Liver (tissue), 9 donors: ENCODE measurements at regions not wholly inside any gene's neighbourhood (a gene's known extent, or its start where the extent isn't known, plus 50 kb on each side); places are given as distances from the start of the nearest gene placed in this dataset. TPM values are rescaled to one million over a fixed set of nuclear protein-coding genes. Genes with fewer than 3 reads are reported as not detected.

Source experiments
- DNase-seq: peaks from one replicate; pipeline ENCODE4 v3.0.0-alpha.2; 2017; ENCODE audit warnings: low spot score
- H3K27ac ChIP-seq, 2 donors: one replicate each; pipeline ENCODE4 v1.7.0; 2013; ENCODE audit warnings: inconsistent platforms in 2 of 2, low read length in 2 of 2, control low read depth in 1 of 2, low read depth in 1 of 2, mild to moderate bottlenecking in 1 of 2
- H3K27me3 ChIP-seq, 4 donors: one replicate each; pipeline versions ENCODE4 v1.6.1 to v1.7.0; 2013; ENCODE audit warnings: low read length in 3 of 4, inconsistent platforms in 1 of 4, mild to moderate bottlenecking in 1 of 4, moderate library complexity in 1 of 4; ENCODE audit not compliant: control insufficient read depth in 4 of 4, insufficient read depth in 4 of 4
- H3K36me3 ChIP-seq, 4 donors: one replicate each; pipeline versions ENCODE4 v1.6.1 to v1.7.0; 2013; ENCODE audit warnings: low read length in 3 of 4, mild to moderate bottlenecking in 3 of 4, low read depth in 1 of 4, moderate library complexity in 1 of 4; ENCODE audit not compliant: control insufficient read depth in 4 of 4, insufficient read depth in 3 of 4
- H3K4me1 ChIP-seq, 4 donors: one replicate each; pipeline versions ENCODE4 v1.6.1 to v1.7.0; 2013; ENCODE audit warnings: low read length in 3 of 4, mild to moderate bottlenecking in 3 of 4, moderate library complexity in 1 of 4; ENCODE audit not compliant: control insufficient read depth in 4 of 4, insufficient read depth in 4 of 4
- H3K4me3 ChIP-seq, 3 donors: one replicate each; pipeline versions ENCODE4 v1.6.1 to v1.7.0; 2013; ENCODE audit warnings: low read length in 3 of 3, control low read depth in 1 of 3, low read depth in 1 of 3, mild to moderate bottlenecking in 1 of 3
- H3K9ac ChIP-seq, 2 donors: one replicate each; pipeline ENCODE4 v1.7.0; 2013; ENCODE audit warnings: low read length in 2 of 2, mild to moderate bottlenecking in 2 of 2, moderate library complexity in 2 of 2, control low read depth in 1 of 2, low read depth in 1 of 2
- H3K9me3 ChIP-seq, 4 donors: one replicate each; pipeline versions ENCODE4 v1.6.1 to v1.7.0; 2013; ENCODE audit warnings: low read length in 3 of 4; ENCODE audit not compliant: control insufficient read depth in 4 of 4
- CTCF ChIP-seq: fragments of 150-350 bp; IDR thresholded peaks from 2 replicates; pipeline ENCODE4 v1.5.1; 2017; ENCODE audit warnings: improper control_type of control experiment, low read depth, low read length; ENCODE audit not compliant: missing input control
- MAX ChIP-seq: IDR thresholded peaks from 2 replicates; pipeline ENCODE4 v1.6.1; 2016; ENCODE audit warnings: antibody characterized with exemption
- NR2F2 ChIP-seq: IDR thresholded peaks from 2 replicates; pipeline ENCODE4 v1.6.1; 2016; ENCODE audit warnings: antibody characterized with exemption
- RXRA ChIP-seq, 2 donors: IDR thresholded peaks; 2 replicates each; pipeline ENCODE4 v1.6.1; 2017 to 2018; ENCODE audit warnings: antibody characterized with exemption in 2 of 2, mild to moderate bottlenecking in 1 of 2
- SP1 ChIP-seq: IDR thresholded peaks from 2 replicates; pipeline ENCODE4 v1.6.1; 2018; ENCODE audit warnings: antibody characterized with exemption, mild to moderate bottlenecking
- TAF1 ChIP-seq: conservative IDR thresholded peaks from 2 replicates; pipeline ENCODE4 v1.6.1; 2016; ENCODE audit warnings: antibody characterized with exemption, mild to moderate bottlenecking
- YY1 ChIP-seq: IDR thresholded peaks from 2 replicates; pipeline ENCODE4 v1.6.1; 2016; ENCODE audit warnings: antibody characterized with exemption, mild to moderate bottlenecking
- WGBS: extraction: QIAGEN DNeasy Blood & Tissue Kit; methylation state at CpG from one replicate; pipeline ENCODE4 v1.1.7; 2013; 5-methylcytosine and 5-hydroxymethylcytosine counted together
- small RNA-seq: library from RNA; depleted of rRNA; stranded (forward); fragments of <200 nt; gene quantifications from one replicate; pipeline ENCODE3, GENCODE V24; 2014
- TF ChIP-seq, protein P1 (sequence below): IDR thresholded peaks from 2 replicates; pipeline ENCODE4 v1.6.1; 2016; ENCODE audit warnings: antibody characterized with exemption
- TF ChIP-seq, protein P2 (sequence below): IDR thresholded peaks from 2 replicates; pipeline ENCODE4 v1.6.1; 2016; ENCODE audit warnings: antibody characterized with exemption
- donor health status: healthy.
- donor health status: healthy.
- donor health status: healthy.
- donor health status: healthy.
- donor health status: healthy.

GRCh38 chr4:22003878-22004277 is 55.3 kb upstream of the KCNIP4 start:
- no peaks in the 10 kb centered on the region for H3K36me3 ChIP-seq
- H3K27ac ChIP-seq: no peak overlapping the region
- no peaks in the 10 kb centered on the region for H3K9me3 ChIP-seq
- no peak for TF ChIP-seq YY1
- TF ChIP-seq, protein P1, sequence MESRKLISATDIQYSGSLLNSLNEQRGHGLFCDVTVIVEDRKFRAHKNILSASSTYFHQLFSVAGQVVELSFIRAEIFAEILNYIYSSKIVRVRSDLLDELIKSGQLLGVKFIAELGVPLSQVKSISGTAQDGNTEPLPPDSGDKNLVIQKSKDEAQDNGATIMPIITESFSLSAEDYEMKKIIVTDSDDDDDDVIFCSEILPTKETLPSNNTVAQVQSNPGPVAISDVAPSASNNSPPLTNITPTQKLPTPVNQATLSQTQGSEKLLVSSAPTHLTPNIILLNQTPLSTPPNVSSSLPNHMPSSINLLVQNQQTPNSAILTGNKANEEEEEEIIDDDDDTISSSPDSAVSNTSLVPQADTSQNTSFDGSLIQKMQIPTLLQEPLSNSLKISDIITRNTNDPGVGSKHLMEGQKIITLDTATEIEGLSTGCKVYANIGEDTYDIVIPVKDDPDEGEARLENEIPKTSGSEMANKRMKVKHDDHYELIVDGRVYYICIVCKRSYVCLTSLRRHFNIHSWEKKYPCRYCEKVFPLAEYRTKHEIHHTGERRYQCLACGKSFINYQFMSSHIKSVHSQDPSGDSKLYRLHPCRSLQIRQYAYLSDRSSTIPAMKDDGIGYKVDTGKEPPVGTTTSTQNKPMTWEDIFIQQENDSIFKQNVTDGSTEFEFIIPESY: no peak
- no peak for TF ChIP-seq TAF1
- no peak for TF ChIP-seq RXRA (IDR thresholded peaks at IDR 0.05)
- TF ChIP-seq CTCF: no peak
- TF ChIP-seq, protein P2, sequence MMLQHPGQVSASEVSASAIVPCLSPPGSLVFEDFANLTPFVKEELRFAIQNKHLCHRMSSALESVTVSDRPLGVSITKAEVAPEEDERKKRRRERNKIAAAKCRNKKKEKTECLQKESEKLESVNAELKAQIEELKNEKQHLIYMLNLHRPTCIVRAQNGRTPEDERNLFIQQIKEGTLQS: no peak
- TF ChIP-seq SP1: no peak
- no peak for TF ChIP-seq NR2F2
- TF ChIP-seq MAX: no peak
- H3K4me3 ChIP-seq: no peak overlapping the region
- H3K27me3 ChIP-seq: no peaks in the 10 kb centered on the region
- no peak overlapping the region for H3K9ac ChIP-seq
- H3K4me1 ChIP-seq: no peaks in the 10 kb centered on the region
- no peak for DNase-seq
- 59% methylated on average over 1 of the region's 1 CpG for WGBS

Small RNA genes lying in the stretch of these regions (small RNA-seq; reads per million reads assigned to genes)
- not detected for gene RNU6-420P
